B cell (primary cell): ENCODE measurements at regions not wholly inside any gene's neighbourhood (a gene's known extent, or its start where the extent isn't known, plus 50 kb on each side); places are given as distances from the start of the nearest gene placed in this dataset.

ENCODE experiments used
- ATAC-seq: fragments of 200-7000 bp; cut with Tn5 transposase; one replicate; pipeline ENCODE4 v1.10.0; 2021; ENCODE audit warnings: low read depth, mild to moderate bottlenecking, moderate number of reproducible peaks, moderate library complexity
- CTCF ChIA-PET: fragments of 350-600 bp; sonication (Branson Sonifier 250); formaldehyde crosslinking; loops from one replicate; lab custom pipeline; 2021; ENCODE audit warnings: antibody characterized with exemption, inconsistent platforms; lab: Charles Lee
- POLR2A ChIA-PET: fragments of 350-600 bp; sonication (Branson Sonifier 250); formaldehyde crosslinking; loops from one replicate; lab custom pipeline; 2021; ENCODE audit warnings: antibody characterized with exemption; lab: Charles Lee
- DNase-seq: peaks from one replicate; pipeline ENCODE4 v3.0.0; 2013
- H2AFZ ChIP-seq: 2 replicates; pipeline ENCODE4 v1.6.1; 2012; ENCODE audit warnings: mild to moderate bottlenecking, low read depth, low read length; ENCODE audit not compliant: insufficient read depth, poor library complexity, severe bottlenecking
- H3K27ac ChIP-seq, 2 donors: 1 replicate in 1 of 2; 2 replicates in 1 of 2; pipeline ENCODE4 v1.5.1; 2012 to 2013; ENCODE audit warnings: low read length in 2 of 2, mild to moderate bottlenecking in 2 of 2, moderate library complexity in 1 of 2
- H3K27me3 ChIP-seq, 4 experiments: fragments of 200-600 bp in 1 of 4; sonication (generic) in 1 of 4; replicated peaks in 1 of 4; 1 replicate in 2 of 4; 2 replicates in 2 of 4; pipeline versions ENCODE4 v1.6.1 to v1.7.0; 2013 to 2016; ENCODE audit warnings: low read length in 3 of 4, mild to moderate bottlenecking in 2 of 4, mixed read lengths in 1 of 4, moderate library complexity in 1 of 4; ENCODE audit not compliant: insufficient read depth in 4 of 4, control insufficient read depth in 3 of 4; ENCODE audit errors: control extremely low read depth in 1 of 4
- H3K36me3 ChIP-seq, 2 experiments: replicated peaks in 1 of 2; 1 replicate in 1 of 2; 2 replicates in 1 of 2; pipeline versions ENCODE4 v1.6.1 to v1.7.1; 2013; ENCODE audit warnings: low read length in 1 of 2; ENCODE audit not compliant: insufficient read depth in 2 of 2, control insufficient read depth in 1 of 2; ENCODE audit errors: control extremely low read depth in 1 of 2, extremely low read depth in 1 of 2
- H3K4me1 ChIP-seq, 2 donors: fragments of 200-600 bp in 1 of 2; sonication (generic) in 1 of 2; 1 replicate in 1 of 2; 2 replicates in 1 of 2; pipeline versions ENCODE4 v1.5.1 to v1.6.1; 2013 to 2017; ENCODE audit warnings: low read length in 2 of 2; ENCODE audit not compliant: control insufficient read depth in 2 of 2, insufficient read depth in 2 of 2
- H3K4me2 ChIP-seq: replicated peaks from 2 replicates; pipeline ENCODE3; 2012; ENCODE audit warnings: mild to moderate bottlenecking, low read depth, low read length; ENCODE audit not compliant: poor library complexity, severe bottlenecking
- H3K4me3 ChIP-seq, 5 experiments: fragments of 200-600 bp in 1 of 5; sonication (generic) in 1 of 5; 1 replicate in 3 of 5; 2 replicates in 2 of 5; pipeline versions ENCODE4 v1.5.1 to v1.7.0; 2011 to 2016; ENCODE audit warnings: low read length in 4 of 5, mild to moderate bottlenecking in 4 of 5, low read depth in 2 of 5, control low read depth in 1 of 5, moderate library complexity in 1 of 5; ENCODE audit not compliant: insufficient read depth in 1 of 5; ENCODE audit errors: control extremely low read depth in 1 of 5, extremely low read depth in 1 of 5
- H3K79me2 ChIP-seq: fragments of 200-600 bp; sonication (generic); one replicate; pipeline ENCODE4 v1.6.0; 2016; ENCODE audit warnings: low read length; ENCODE audit not compliant: control insufficient read depth, insufficient read depth
- H3K9ac ChIP-seq: fragments of 200-600 bp; sonication (generic); 2 replicates; pipeline ENCODE4 v1.6.1; 2017; ENCODE audit warnings: mild to moderate bottlenecking, low read length, moderate library complexity
- H3K9me3 ChIP-seq, 3 donors: one replicate each; pipeline versions ENCODE4 v1.6.1 to v1.7.1; 2013; ENCODE audit warnings: low read length in 2 of 3; ENCODE audit not compliant: control insufficient read depth in 2 of 3, insufficient read depth in 1 of 3; ENCODE audit errors: control extremely low read depth in 1 of 3
- H4K20me1 ChIP-seq: 2 replicates; pipeline ENCODE4 v1.6.0; 2012; ENCODE audit warnings: mild to moderate bottlenecking, low read length; ENCODE audit not compliant: insufficient read depth, control insufficient read depth, poor library complexity, severe bottlenecking
- H3K27ac Mint-ChIP-seq: one replicate; pipeline ENCODE4 v1.8.0; 2021; ENCODE audit warnings: mixed read lengths
- H3K27me3 Mint-ChIP-seq: one replicate; pipeline ENCODE4 v1.8.0; 2021; ENCODE audit warnings: mixed read lengths
- H3K4me1 Mint-ChIP-seq: one replicate; pipeline ENCODE4 v1.8.0; 2021; ENCODE audit warnings: mixed read lengths
- H3K4me3 Mint-ChIP-seq: one replicate; pipeline ENCODE4 v1.8.0; 2021; ENCODE audit warnings: mixed read lengths
- H3K9me3 Mint-ChIP-seq: one replicate; pipeline ENCODE4 v1.8.0; 2022; ENCODE audit warnings: mixed read lengths; ENCODE audit not compliant: insufficient read depth
- CTCF ChIP-seq: fragments of 200-600 bp; IDR thresholded peaks from one replicate; pipeline ENCODE4 v1.8.0; 2022; ENCODE audit warnings: antibody characterized with exemption, mild to moderate bottlenecking
- EZH2 ChIP-seq: IDR thresholded peaks from 2 replicates; pipeline ENCODE4 v1.6.1; 2012; ENCODE audit warnings: borderline replicate concordance, low read depth, mild to moderate bottlenecking, moderate library complexity, low read length; ENCODE audit not compliant: insufficient read depth, poor library complexity, severe bottlenecking
- WGBS: methylation state at CpG from one replicate; pipeline ENCODE4 v1.1.5; 2013; ENCODE audit warnings: missing lambda C conversion rate; ENCODE audit not compliant: insufficient coverage; 5-methylcytosine and 5-hydroxymethylcytosine counted together
- intact Hi-C: fragments of 100-400 bp; cut with micrococcal nuclease; formaldehyde crosslinking; loops from one replicate; pipeline ENCODE4 v1.10.0; 2022

- no peaks in the 10 kb centered on the region for H3K9me3 Mint-ChIP-seq
- TF ChIP-seq EZH2 (no peak), CTCF (no peak)
- no peak for ATAC-seq
- Histone ChIP-seq H3K27me3 (no peaks in the 10 kb centered on the region), H3K4me2 (no peak overlapping the region), H3K9me3 (peaks cover 0 to 15% (median 0%) of the 10 kb centered on the region in 3 donors), H3K4me3 (no peak overlapping the region), H3K9ac (no peak overlapping the region), H3K27ac (no peak overlapping the region), H3K36me3 (no peaks in the 10 kb centered on the region), H2AFZ (no peak overlapping the region), H4K20me1 (no peaks in the 10 kb centered on the region), H3K79me2 (no peaks in the 10 kb centered on the region), H3K4me1 (no peaks in the 10 kb centered on the region)
- DNase-seq = no peak
- POLR2A ChIA-PET = no interaction called here
- H3K27ac Mint-ChIP-seq = no peak overlapping the region
- H3K4me3 Mint-ChIP-seq = no peak overlapping the region
- 67% methylated on average over 1 of the region's 1 CpG for WGBS
- H3K4me1 Mint-ChIP-seq = no peaks in the 10 kb centered on the region
- no peaks in the 10 kb centered on the region for H3K27me3 Mint-ChIP-seq
- CTCF ChIA-PET = no interaction called here
- intact Hi-C loops = no loop called here
Measured at GRCh38 chr12:32987512-32987911, 90.9 kb upstream of the PKP2 start.

GRCh38 chr12:32983968-32984367 is 87.4 kb upstream of the PKP2 start:
- ATAC-seq (no peak), DNase-seq (no peak)
- no peak overlapping the region for H3K9ac ChIP-seq
- ChIA-PET CTCF (no interaction called here), POLR2A (no interaction called here)
- no peaks in the 10 kb centered on the region for H3K4me1 ChIP-seq
- no peaks in the 10 kb centered on the region for H3K27me3 Mint-ChIP-seq
- no peaks in the 10 kb centered on the region for H3K4me1 Mint-ChIP-seq
- no peaks in the 10 kb centered on the region for H3K9me3 Mint-ChIP-seq
- H3K79me2 ChIP-seq = no peaks in the 10 kb centered on the region
- H3K27ac Mint-ChIP-seq = no peak overlapping the region
- no peaks in the 10 kb centered on the region for H3K27me3 ChIP-seq
- no peak overlapping the region for H3K27ac ChIP-seq
- no peaks in the 10 kb centered on the region for H3K36me3 ChIP-seq
- H3K4me2 ChIP-seq = no peak overlapping the region
- WGBS = 13% methylated on average over 1 of the region's 4 CpGs
- no peak overlapping the region for H3K4me3 Mint-ChIP-seq
- H3K4me3 ChIP-seq = no peak overlapping the region
- TF ChIP-seq CTCF = no peak
- no peak overlapping the region for H2AFZ ChIP-seq
- peaks cover 0 to 15% (median 0%) of the 10 kb centered on the region in 3 donors for H3K9me3 ChIP-seq
- intact Hi-C loops = no loop called here
- H4K20me1 ChIP-seq = no peaks in the 10 kb centered on the region
